GM13977 (cell line): ENCODE measurements at regions not wholly inside any gene's neighbourhood (a gene's known extent, or its start where the extent isn't known, plus 50 kb on each side); places are given as distances from the start of the nearest gene placed in this dataset.
A peak's percentile ranks its signal among the peaks of the same experiment; 100 is the strongest.

Experiments used
- DNase-seq: peaks from one replicate; pipeline ENCODE4 v3.0.0; 2012; ENCODE audit warnings: low spot score
- in situ Hi-C: fragments of 300-500 bp; cut with MboI; formaldehyde crosslinking; loops from one replicate; pipeline ENCODE4 v1.12.0; 2022; ENCODE audit warnings: low sequenced_read_pairs, low pct_unique_long_range_greater_than_20kb, mixed read lengths, inconsistent platforms; ENCODE audit not compliant: unreplicated experiment
- TF ChIP-seq, protein P1 (sequence below): IDR thresholded peaks from 2 replicates; pipeline ENCODE4 v1.5.1; 2012; ENCODE audit warnings: mild to moderate bottlenecking, control low read depth; ENCODE audit not compliant: insufficient read depth; ENCODE audit errors: extremely low read depth, missing control alignments

DNA sequence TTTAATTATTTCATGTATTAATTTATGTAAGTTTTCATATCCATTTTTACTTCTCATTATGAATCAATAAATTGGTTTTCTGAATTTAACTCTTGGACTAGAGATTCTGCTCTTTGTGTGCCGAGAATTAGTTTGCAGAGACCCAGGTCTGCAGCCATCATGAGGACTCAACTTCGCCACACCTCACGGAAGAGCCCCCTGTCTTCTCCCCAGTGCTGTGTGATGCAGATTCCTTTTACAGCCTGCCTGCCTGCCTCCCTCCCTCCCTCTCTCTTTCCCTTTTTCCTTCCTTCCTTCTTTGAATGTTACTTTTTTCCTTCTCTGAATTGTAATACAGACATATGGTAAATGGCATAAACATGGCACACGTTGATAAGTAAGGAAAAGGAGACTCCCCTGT is 947.7 kb downstream of the TBC1D22A start:
- in situ Hi-C loops, result no loop called here
- DNase-seq, result no peak
- TF ChIP-seq, protein P1, sequence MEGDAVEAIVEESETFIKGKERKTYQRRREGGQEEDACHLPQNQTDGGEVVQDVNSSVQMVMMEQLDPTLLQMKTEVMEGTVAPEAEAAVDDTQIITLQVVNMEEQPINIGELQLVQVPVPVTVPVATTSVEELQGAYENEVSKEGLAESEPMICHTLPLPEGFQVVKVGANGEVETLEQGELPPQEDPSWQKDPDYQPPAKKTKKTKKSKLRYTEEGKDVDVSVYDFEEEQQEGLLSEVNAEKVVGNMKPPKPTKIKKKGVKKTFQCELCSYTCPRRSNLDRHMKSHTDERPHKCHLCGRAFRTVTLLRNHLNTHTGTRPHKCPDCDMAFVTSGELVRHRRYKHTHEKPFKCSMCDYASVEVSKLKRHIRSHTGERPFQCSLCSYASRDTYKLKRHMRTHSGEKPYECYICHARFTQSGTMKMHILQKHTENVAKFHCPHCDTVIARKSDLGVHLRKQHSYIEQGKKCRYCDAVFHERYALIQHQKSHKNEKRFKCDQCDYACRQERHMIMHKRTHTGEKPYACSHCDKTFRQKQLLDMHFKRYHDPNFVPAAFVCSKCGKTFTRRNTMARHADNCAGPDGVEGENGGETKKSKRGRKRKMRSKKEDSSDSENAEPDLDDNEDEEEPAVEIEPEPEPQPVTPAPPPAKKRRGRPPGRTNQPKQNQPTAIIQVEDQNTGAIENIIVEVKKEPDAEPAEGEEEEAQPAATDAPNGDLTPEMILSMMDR, result no peak

DNA sequence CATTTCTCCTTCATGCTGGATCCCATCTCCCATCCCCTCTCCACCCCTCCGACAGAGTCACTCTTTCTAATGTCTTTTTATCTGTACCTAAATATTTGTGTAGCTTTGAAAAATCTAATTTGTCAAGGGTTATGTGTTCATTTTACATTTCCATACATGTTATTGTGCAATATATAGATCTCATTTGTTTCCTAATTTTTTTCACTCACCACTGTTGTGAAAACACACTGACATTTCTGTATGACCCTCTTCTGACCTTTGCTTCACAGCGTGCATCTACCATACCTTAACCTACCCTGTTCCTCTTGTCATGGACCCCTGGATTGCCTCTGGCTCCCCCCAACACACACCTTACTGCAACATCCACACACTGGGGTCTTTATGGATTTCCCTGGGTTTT is 942.9 kb downstream of the TBC1D22A start:
- in situ Hi-C loops, result no loop called here
- TF ChIP-seq, protein P1, result no peak
- no peak for DNase-seq

DNA sequence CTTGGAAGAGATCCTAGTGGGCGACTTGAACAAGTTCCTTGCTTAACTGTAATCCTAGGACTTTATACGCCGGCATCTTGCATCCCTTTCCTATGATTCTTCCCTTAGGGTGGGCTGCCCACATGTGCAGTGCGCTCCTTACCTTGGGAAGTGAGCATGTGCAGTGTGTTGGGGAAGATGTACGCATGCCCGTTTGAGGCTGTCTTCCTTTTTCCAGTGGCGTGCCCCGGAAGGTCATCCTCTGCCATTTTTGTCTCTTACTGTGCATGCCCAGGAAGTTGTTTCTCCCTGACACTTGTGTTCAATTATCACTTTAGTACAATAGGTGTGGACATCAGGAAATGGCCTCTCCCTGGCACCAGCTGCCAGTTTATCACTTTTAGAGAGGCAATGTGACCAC is 936.5 kb downstream of the TBC1D22A start:
- TF ChIP-seq, protein P1, result no peak
- DNase-seq, result no peak

DNA sequence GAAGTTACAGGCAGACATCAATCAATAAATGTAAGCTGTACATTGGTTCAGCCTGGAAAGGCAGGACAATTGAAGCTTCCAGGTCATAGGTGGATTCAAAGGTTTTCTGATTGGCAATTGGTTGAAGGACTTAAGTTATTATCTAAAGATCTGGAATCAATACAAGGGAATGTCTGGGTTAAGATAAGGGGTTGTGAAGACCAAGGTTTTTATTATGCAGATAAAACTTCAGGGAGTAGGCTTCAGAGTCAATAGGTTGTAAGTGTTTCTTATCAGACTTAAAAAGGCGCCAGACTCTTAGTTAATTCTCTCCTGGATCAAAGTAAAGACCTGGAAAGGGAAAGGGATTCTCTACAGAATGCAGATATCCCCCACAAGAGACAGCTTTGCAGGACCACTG is 935.4 kb downstream of the TBC1D22A start:
- no peak for DNase-seq
- in situ Hi-C loops, result no loop called here
- TF ChIP-seq, protein P1, result no peak

More for the DNA sequence above, 936.5 kb downstream of the TBC1D22A start:
- in situ Hi-C loops, result no loop called here

DNA sequence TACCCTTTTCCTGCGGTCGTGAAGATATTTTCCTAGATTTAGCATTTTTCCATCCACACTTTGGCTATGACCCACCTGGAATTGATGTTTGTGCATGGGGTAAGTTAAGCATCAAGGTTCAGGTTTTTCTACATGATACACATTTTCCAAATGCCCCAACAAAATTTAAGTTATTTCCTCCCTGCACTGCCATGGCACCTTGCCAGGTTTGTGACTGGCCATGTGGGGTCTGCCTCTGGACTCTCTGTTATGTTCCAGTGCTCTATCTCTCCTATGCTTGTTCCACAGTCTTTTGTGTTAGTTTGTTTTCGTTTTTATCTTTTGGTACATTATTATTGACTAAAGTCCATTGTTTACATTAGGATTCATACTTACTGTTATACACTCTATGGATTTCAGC is 934.3 kb downstream of the TBC1D22A start:
- TF ChIP-seq, protein P1, result no peak
- in situ Hi-C loops, result no loop called here
- DNase-seq, result no peak

DNA sequence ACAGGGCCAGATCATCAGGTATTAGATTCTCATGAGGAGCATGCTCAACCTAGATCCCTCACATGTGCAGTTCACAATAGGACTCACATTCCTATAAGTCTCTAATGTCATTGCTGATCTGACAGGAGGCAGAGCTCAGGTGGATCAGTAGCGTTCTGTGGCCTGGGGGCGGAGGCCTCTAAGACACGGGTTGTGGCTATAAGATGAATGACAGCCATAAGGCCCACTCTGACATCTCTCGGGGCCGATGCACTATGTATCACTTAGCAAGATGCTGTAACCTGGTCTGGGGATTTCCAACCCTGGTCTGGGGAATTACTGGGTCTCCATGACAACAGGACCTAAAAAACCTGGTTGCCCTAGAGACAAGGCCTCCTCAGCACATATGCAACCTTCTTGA is 932.7 kb downstream of the TBC1D22A start:
- DNase-seq, result peak; percentile 20
- in situ Hi-C loops, result no loop called here
- TF ChIP-seq, protein P1, result no peak
